ENCODE measurements at regions not wholly inside any gene's neighbourhood (a gene's known extent, or its start where the extent isn't known, plus 50 kb on each side); places are given as distances from the start of the nearest gene placed in this dataset.

- no peak for DNase-seq (ENCODE audit: low spot score)
Observed at GRCh38 chr3:68162644-68163043, 508.2 kb upstream of the SUCLG2 start.

GRCh38 chr3:68151359-68151758 lies 496.9 kb upstream of the SUCLG2 start:
- no peak for DNase-seq (ENCODE audit: low spot score)

GRCh38 chr3:68148447-68148846 lies 494.0 kb upstream of the SUCLG2 start:
- DNase-seq (ENCODE audit: low spot score), result no peak

GRCh38 chr3:68142441-68142840 lies 488.0 kb upstream of the SUCLG2 start:
- no peak for DNase-seq (ENCODE audit: low spot score)

GRCh38 chr3:68139897-68140296 lies 485.5 kb upstream of the SUCLG2 start:
- no peak for DNase-seq (ENCODE audit: low spot score)

GRCh38 chr3:68136411-68136810 lies 482.0 kb upstream of the SUCLG2 start:
- DNase-seq (ENCODE audit: low spot score), result no peak

- no peak for DNase-seq (ENCODE audit: low spot score)
Observed at GRCh38 chr3:68135067-68135466, 480.7 kb upstream of the SUCLG2 start.

GRCh38 chr3:68129065-68129464 lies 474.7 kb upstream of the SUCLG2 start:
- DNase-seq (ENCODE audit: low spot score), result no peak

- no peak for DNase-seq (ENCODE audit: low spot score)
Observed at GRCh38 chr3:68123231-68123630, 468.8 kb upstream of the SUCLG2 start.

- no peak for DNase-seq (ENCODE audit: low spot score)
Observed at GRCh38 chr3:68121287-68121686, 466.9 kb upstream of the SUCLG2 start.

- DNase-seq (ENCODE audit: low spot score), result no peak
Observed at GRCh38 chr3:68116580-68116979, 462.2 kb upstream of the SUCLG2 start.

- DNase-seq (ENCODE audit: low spot score), result no peak
Observed at GRCh38 chr3:68103811-68104210, 449.4 kb upstream of the SUCLG2 start.

- DNase-seq (ENCODE audit: low spot score), result no peak
Observed at GRCh38 chr3:68090571-68090970, 436.2 kb upstream of the SUCLG2 start.

GRCh38 chr3:68089572-68090011 lies 435.2 kb upstream of the SUCLG2 start:
- DNase-seq (ENCODE audit: low spot score), result no peak

- DNase-seq (ENCODE audit: low spot score), result no peak
Observed at GRCh38 chr3:68088636-68089035, 434.2 kb upstream of the SUCLG2 start.

GRCh38 chr3:68088216-68088615 lies 433.8 kb upstream of the SUCLG2 start:
- no peak for DNase-seq (ENCODE audit: low spot score)

GRCh38 chr3:68072062-68072461 lies 417.6 kb upstream of the SUCLG2 start:
- no peak for DNase-seq (ENCODE audit: low spot score)

GRCh38 chr3:68070186-68070585 lies 415.8 kb upstream of the SUCLG2 start:
- DNase-seq (ENCODE audit: low spot score), result no peak

GRCh38 chr3:68067314-68067713 lies 412.9 kb upstream of the SUCLG2 start:
- no peak for DNase-seq (ENCODE audit: low spot score)

- DNase-seq (ENCODE audit: low spot score), result no peak
Observed at GRCh38 chr3:68062926-68063325, 408.5 kb upstream of the SUCLG2 start.

GRCh38 chr3:68060910-68061309 lies 406.5 kb upstream of the SUCLG2 start:
- no peak for DNase-seq (ENCODE audit: low spot score)

- DNase-seq (ENCODE audit: low spot score), result no peak
Observed at GRCh38 chr3:68060191-68060590, 405.8 kb upstream of the SUCLG2 start.

GRCh38 chr3:68059628-68060152 lies 405.3 kb upstream of the SUCLG2 start:
- no peak for DNase-seq (ENCODE audit: low spot score)

GRCh38 chr3:68057637-68058320 lies 403.4 kb upstream of the SUCLG2 start:
- DNase-seq (ENCODE audit: low spot score), result no peak

Measured in LoVo (cell line).